ENCODE measurements at regions not wholly inside any gene's neighbourhood (a gene's known extent, or its start where the extent isn't known, plus 50 kb on each side); places are given as distances from the start of the nearest gene placed in this dataset.

GRCh38 chr4:139611391-139611790, 54.2 kb upstream of the MGST2 start:
- FAIRE-seq (no peak), DNase-seq (ENCODE audit: extremely low read depth in 1 of 4, low spot score in 3 of 4) (no peak), ATAC-seq (no peak)
- Histone ChIP-seq H3K79me2 (ENCODE audit: control insufficient read depth, insufficient read depth, low read length) (no peaks in the 10 kb centered on the region), H2AFZ (ENCODE audit: low read depth, low read length) (no peak overlapping the region), H3K27ac (ENCODE audit: extremely low read depth, low read depth, low read length) (no peak overlapping the region), H3K27me3 (ENCODE audit: control insufficient read depth in 2 of 2, insufficient read depth in 2 of 2, low read length in 2 of 2) (no peaks in the 10 kb centered on the region; a peak in 1 of 5 replicates), H3K9ac (ENCODE audit: insufficient read depth in 1 of 2, low read depth in 2 of 2, low read length in 2 of 2) (no peak overlapping the region), H3K9me3 (replicated peaks; ENCODE audit: control insufficient read depth, insufficient read depth, low read depth, low read length) (no peaks in the 10 kb centered on the region), H3K4me3 (no peak overlapping the region), H3K4me1 (replicated peaks in 1 of 2; ENCODE audit: control insufficient read depth in 2 of 2, insufficient read depth in 2 of 2, low read length in 2 of 2) (peaks cover 5 to 8% of the 10 kb centered on the region in 2 experiments; a peak in 4 of 5 replicates), H3K9me1 (ENCODE audit: control insufficient read depth, insufficient read depth, low read length) (no peaks in the 10 kb centered on the region), H3K4me2 (ENCODE audit: insufficient read depth, low read length) (no peak overlapping the region), H4K20me1 (replicated peaks; ENCODE audit: control insufficient read depth, insufficient read depth, low read length) (no peaks in the 10 kb centered on the region), H3K36me3 (ENCODE audit: control insufficient read depth, insufficient read depth, low read length) (no peaks in the 10 kb centered on the region)
- 52% methylated on average over 3 of the region's 3 CpGs for WGBS (ENCODE audit: insufficient coverage, low coverage, missing lambda C conversion rate)
- no TSS peak for BruUV-seq (replicated peaks)
- ChIA-PET POLR2A (no interaction called here), CTCF (ENCODE audit: low intra/inter-chr PET ratio) (no interaction called here)
- intact Hi-C loops (cut with micrococcal nuclease) = no loop called here
- in situ Hi-C loops (cut with MboI) = no loop called here
- no peak for TF ChIP-seq SAFB2 (IDR thresholded peaks at IDR 0.05; ENCODE audit: borderline replicate concordance, low read depth, low read length, severe bottlenecking)
- TF ChIP-seq SNIP1 (IDR thresholded peaks at IDR 0.05; ENCODE audit: low read depth) = no peak
- TF ChIP-seq SOX6 (IDR thresholded peaks at IDR 0.05) = no peak
- TF ChIP-seq SRSF7 (optimal IDR thresholded peaks at IDR 0.05; ENCODE audit: low read depth, low read length) = no peak
- TF ChIP-seq ZEB2 (IDR thresholded peaks at IDR 0.05) = no peak
- TF ChIP-seq CUX1 (CRISPR knock-in tag; IDR thresholded peaks at IDR 0.05) = no peak
- TF ChIP-seq ZNF12 (CRISPR knock-in tag; IDR thresholded peaks at IDR 0.05) = no peak
- no peak for TF ChIP-seq CBX5 (IDR thresholded peaks at IDR 0.05; ENCODE audit: borderline replicate concordance, low read depth)
- TF ChIP-seq, protein P1, sequence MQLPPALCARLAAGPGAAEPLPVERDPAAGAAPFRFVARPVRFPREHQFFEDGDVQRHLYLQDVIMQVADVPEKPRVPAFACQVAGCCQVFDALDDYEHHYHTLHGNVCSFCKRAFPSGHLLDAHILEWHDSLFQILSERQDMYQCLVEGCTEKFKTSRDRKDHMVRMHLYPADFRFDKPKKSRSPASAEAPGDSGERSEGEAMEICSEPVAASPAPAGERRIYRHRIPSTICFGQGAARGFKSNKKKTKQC (CRISPR knock-in tag; IDR thresholded peaks at IDR 0.05) = no peak
- TF ChIP-seq KAT7 (CRISPR knock-in tag; IDR thresholded peaks at IDR 0.05; ENCODE audit: borderline replicate concordance) = no peak
- no peak for TF ChIP-seq NFATC3 (IDR thresholded peaks at IDR 0.05)
- TF ChIP-seq, protein P2, sequence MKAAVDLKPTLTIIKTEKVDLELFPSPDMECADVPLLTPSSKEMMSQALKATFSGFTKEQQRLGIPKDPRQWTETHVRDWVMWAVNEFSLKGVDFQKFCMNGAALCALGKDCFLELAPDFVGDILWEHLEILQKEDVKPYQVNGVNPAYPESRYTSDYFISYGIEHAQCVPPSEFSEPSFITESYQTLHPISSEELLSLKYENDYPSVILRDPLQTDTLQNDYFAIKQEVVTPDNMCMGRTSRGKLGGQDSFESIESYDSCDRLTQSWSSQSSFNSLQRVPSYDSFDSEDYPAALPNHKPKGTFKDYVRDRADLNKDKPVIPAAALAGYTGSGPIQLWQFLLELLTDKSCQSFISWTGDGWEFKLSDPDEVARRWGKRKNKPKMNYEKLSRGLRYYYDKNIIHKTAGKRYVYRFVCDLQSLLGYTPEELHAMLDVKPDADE (conservative IDR thresholded peaks at IDR 0.05; ENCODE audit: control insufficient read depth, low read depth, low read length) = no peak

Data from K562 (cell line).